ENCODE measurements at regions not wholly inside any gene's neighbourhood (a gene's known extent, or its start where the extent isn't known, plus 50 kb on each side); places are given as distances from the start of the nearest gene placed in this dataset.
A peak's percentile ranks its signal among the peaks of the same experiment; 100 is the strongest.

GRCh38 chr4:35106091-35106734 lies 1138.1 kb downstream of the ARAP2 start:
- DNase-seq (ENCODE audit: low read depth, low spot score), result no peak
- in situ Hi-C loops (cut with HindIII; ENCODE audit: low sequenced_read_pairs), result no loop called here
- no peak for TF ChIP-seq CTCF (IDR thresholded peaks at IDR 0.05; ENCODE audit: low read depth, low read length)
- no peak overlapping the region for H3K4me3 ChIP-seq (ENCODE audit: low read depth, low read length)

GRCh38 chr4:35124106-35124505 lies 1120.2 kb downstream of the ARAP2 start:
- peak; percentile 50 for DNase-seq (ENCODE audit: low read depth, low spot score)
- H3K4me3 ChIP-seq (ENCODE audit: low read depth, low read length), result no peak overlapping the region
- in situ Hi-C loops (cut with HindIII; ENCODE audit: low sequenced_read_pairs), result no loop called here
- no peak for TF ChIP-seq CTCF (IDR thresholded peaks at IDR 0.05; ENCODE audit: low read depth, low read length)

GRCh38 chr4:35125995-35126712 lies 1118.2 kb downstream of the ARAP2 start:
- in situ Hi-C loops (cut with HindIII; ENCODE audit: low sequenced_read_pairs), result no loop called here
- H3K4me3 ChIP-seq (ENCODE audit: low read depth, low read length), result no peak overlapping the region
- TF ChIP-seq CTCF (IDR thresholded peaks at IDR 0.05; ENCODE audit: low read depth, low read length), result no peak
- no peak for DNase-seq (ENCODE audit: low read depth, low spot score)

- H3K4me3 ChIP-seq (ENCODE audit: low read depth, low read length), result no peak overlapping the region
- in situ Hi-C loops (cut with HindIII; ENCODE audit: low sequenced_read_pairs), result no loop called here
- TF ChIP-seq CTCF (IDR thresholded peaks at IDR 0.05; ENCODE audit: low read depth, low read length), result no peak
- DNase-seq (ENCODE audit: low read depth, low spot score), result no peak
Observed at GRCh38 chr4:35138449-35138848, 1105.9 kb downstream of the ARAP2 start.

- no peak overlapping the region for H3K4me3 ChIP-seq (ENCODE audit: low read depth, low read length)
- TF ChIP-seq CTCF (IDR thresholded peaks at IDR 0.05; ENCODE audit: low read depth, low read length), result no peak
- in situ Hi-C loops (cut with HindIII; ENCODE audit: low sequenced_read_pairs), result no loop called here
- no peak for DNase-seq (ENCODE audit: low read depth, low spot score)
Observed at GRCh38 chr4:35147761-35148160, 1096.6 kb downstream of the ARAP2 start.

GRCh38 chr4:35151816-35152572 lies 1092.3 kb downstream of the ARAP2 start:
- H3K4me3 ChIP-seq (ENCODE audit: low read depth, low read length), result no peak overlapping the region
- in situ Hi-C loops (cut with HindIII; ENCODE audit: low sequenced_read_pairs), result no loop called here
- TF ChIP-seq CTCF (IDR thresholded peaks at IDR 0.05; ENCODE audit: low read depth, low read length), result no peak
- no peak for DNase-seq (ENCODE audit: low read depth, low spot score)

Measured in astrocyte of the spinal cord (primary cell).